HG02610 (cell line): ENCODE measurements at regions not wholly inside any gene's neighbourhood (a gene's known extent, or its start where the extent isn't known, plus 50 kb on each side); places are given as distances from the start of the nearest gene placed in this dataset.
"Not testable (repeated sequence)": the region's sequence is repeated elsewhere in the genome, so short reads cannot be mapped to it uniquely, and the experiment has no call there.

ENCODE experiments used
- ATAC-seq: cut with Tn5 transposase; IDR thresholded peaks from one replicate; pipeline ENCODE4 v1.9.1; 2021; ENCODE audit warnings: mild to moderate bottlenecking, moderate library complexity; ENCODE audit not compliant: unreplicated experiment

GRCh38 chr15:88994286-88994685 lies 81.1 kb upstream of the MFGE8 start:
- no peak for ATAC-seq

- ATAC-seq = no peak
Observed at GRCh38 chr15:88995449-88995848, 82.3 kb upstream of the MFGE8 start.

- ATAC-seq = no peak
Observed at GRCh38 chr15:88997531-88997930, 84.4 kb upstream of the MFGE8 start.

- ATAC-seq = no peak
Observed at GRCh38 chr15:88998980-88999713, 86.0 kb upstream of the MFGE8 start.

- ATAC-seq = not testable (repeated sequence)
Observed at GRCh38 chr15:89001708-89002275, 86.5 kb upstream of the ABHD2 start.

- peak; percentile 53 for ATAC-seq
Observed at GRCh38 chr15:89002281-89002761, 85.9 kb upstream of the ABHD2 start.

GRCh38 chr15:89002830-89003229 lies 85.4 kb upstream of the ABHD2 start:
- ATAC-seq = no peak

- ATAC-seq = no peak
Observed at GRCh38 chr15:89003865-89004725, 84.2 kb upstream of the ABHD2 start.

- no peak for ATAC-seq
Observed at GRCh38 chr15:89004726-89005030, 83.6 kb upstream of the ABHD2 start.

GRCh38 chr15:89007527-89007926 lies 80.7 kb upstream of the ABHD2 start:
- not testable (repeated sequence) for ATAC-seq

GRCh38 chr15:89007989-89008388 lies 80.3 kb upstream of the ABHD2 start:
- ATAC-seq = no peak

GRCh38 chr15:89009080-89009479 lies 79.2 kb upstream of the ABHD2 start:
- ATAC-seq = no peak

- no peak for ATAC-seq
Observed at GRCh38 chr15:89015412-89016097, 72.7 kb upstream of the ABHD2 start.

- no peak for ATAC-seq
Observed at GRCh38 chr15:89016549-89017041, 71.7 kb upstream of the ABHD2 start.

- peak; percentile 76 for ATAC-seq
Observed at GRCh38 chr15:89017370-89018066, 70.7 kb upstream of the ABHD2 start.

GRCh38 chr15:89018207-89018606 lies 70.0 kb upstream of the ABHD2 start:
- ATAC-seq = no peak

- no peak for ATAC-seq
Observed at GRCh38 chr15:89019436-89019835, 68.8 kb upstream of the ABHD2 start.

- no peak for ATAC-seq
Observed at GRCh38 chr15:89021224-89021623, 67.0 kb upstream of the ABHD2 start.

- not testable (repeated sequence) for ATAC-seq
Observed at GRCh38 chr15:89021886-89022285, 66.4 kb upstream of the ABHD2 start.

GRCh38 chr15:89023311-89023961 lies 64.8 kb upstream of the ABHD2 start:
- ATAC-seq = no peak
